Stimulated activated CD4-positive, alpha-beta T cell treated with anti-CD3 and anti-CD28 coated beads, Interleukin-1b, Interleukin-23, amount 100 ng/mL, for 1 hour (primary cell): ENCODE measurements at regions not wholly inside any gene's neighbourhood (a gene's known extent, or its start where the extent isn't known, plus 50 kb on each side); places are given as distances from the start of the nearest gene placed in this dataset.

ENCODE experiments used
- DNase-seq, 2 donors: peaks; one replicate each; pipeline ENCODE4 v3.0.0-alpha.2; 2020; ENCODE audit warnings: low read depth in 2 of 2

- no peak for DNase-seq
Measured at GRCh38 chr1:56033321-56034037, 545.9 kb downstream of the PLPP3 start.

- DNase-seq: no peak
Measured at GRCh38 chr1:56032096-56032676, 547.2 kb downstream of the PLPP3 start.

GRCh38 chr1:56031001-56031400 lies 548.4 kb downstream of the PLPP3 start:
- no peak for DNase-seq

DNA sequence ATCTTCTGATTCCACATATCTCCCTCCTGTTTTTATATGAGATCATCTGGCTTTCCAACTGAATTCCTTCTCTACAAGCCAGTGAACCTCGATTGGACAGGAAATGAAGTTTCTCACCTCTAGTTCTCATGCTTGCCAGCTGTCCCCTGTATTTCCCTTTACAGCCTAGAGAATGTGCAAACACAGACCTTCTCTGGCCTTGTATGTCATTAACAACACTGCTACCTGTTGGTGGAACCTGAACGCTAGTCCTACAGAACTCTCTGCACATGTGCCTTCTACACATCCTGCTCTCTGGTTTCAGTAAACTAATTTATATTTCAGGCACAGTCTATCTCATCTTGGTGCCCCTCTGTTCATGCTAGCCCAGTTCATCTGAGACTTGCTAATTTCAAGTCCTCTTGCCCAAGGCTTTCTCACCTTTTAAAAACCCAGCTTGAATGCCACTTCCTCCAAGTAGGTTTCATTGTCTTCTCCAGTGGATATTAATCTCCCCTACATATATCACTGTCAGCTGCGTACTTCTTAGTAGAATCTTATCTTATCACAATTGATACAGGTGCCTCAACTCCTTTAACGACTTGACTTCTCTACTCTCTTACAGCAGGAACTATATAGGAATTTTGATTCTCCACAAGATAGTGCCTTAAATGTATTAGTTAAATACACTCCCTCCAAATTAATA lies 549.9 kb downstream of the PLPP3 start:
- DNase-seq: no peak

- no peak for DNase-seq
Measured at GRCh38 chr1:56028911-56029310, 550.5 kb downstream of the PLPP3 start.

DNA sequence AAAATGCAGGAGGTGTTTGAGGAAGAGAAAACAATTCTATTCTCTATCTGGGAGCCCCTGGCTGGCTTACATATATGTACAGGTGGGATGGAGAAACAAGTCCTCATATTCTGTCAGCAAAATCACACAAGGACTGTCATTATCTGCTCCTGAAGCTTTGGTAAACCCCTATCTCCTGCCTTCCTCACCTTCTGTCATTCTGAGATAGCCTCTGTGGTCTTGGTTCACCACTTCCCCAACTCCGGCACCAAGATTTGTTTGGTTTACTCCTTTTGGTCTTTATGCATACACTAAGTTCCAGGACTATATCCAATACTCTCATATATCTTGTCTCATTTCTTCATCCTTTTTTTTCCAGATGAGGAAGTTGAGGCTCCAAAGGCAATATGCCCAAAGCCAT lies 551.1 kb downstream of the PLPP3 start:
- no peak for DNase-seq

- no peak for DNase-seq
Measured at GRCh38 chr1:56025942-56026341, 553.4 kb downstream of the PLPP3 start.

GRCh38 chr1:56024155-56024554 lies 555.2 kb downstream of the PLPP3 start:
- no peak for DNase-seq

GRCh38 chr1:56019922-56020321 lies 559.4 kb downstream of the PLPP3 start:
- no peak for DNase-seq

GRCh38 chr1:56019472-56019871 lies 559.9 kb downstream of the PLPP3 start:
- DNase-seq: no peak

DNA sequence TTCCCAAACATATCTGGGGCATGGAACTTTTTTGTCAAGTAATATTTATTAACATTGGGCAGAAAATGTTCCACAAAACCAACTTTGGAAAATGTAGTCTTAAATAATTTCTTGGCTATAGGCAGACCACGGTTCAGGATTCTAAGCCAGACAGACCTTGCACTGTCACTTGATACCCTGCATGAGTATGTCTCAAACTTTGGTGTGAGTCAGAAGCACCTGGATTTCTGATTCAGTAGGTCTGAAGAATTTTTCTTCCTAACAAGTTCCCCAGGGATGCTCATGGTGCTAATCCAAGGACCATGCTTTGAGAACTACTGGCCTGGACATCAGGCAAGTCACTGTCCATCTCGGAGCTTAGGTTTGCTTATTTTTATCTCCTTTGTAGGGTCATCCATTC lies 562.0 kb downstream of the PLPP3 start:
- no peak for DNase-seq

GRCh38 chr1:56003846-56004245 lies 575.5 kb downstream of the PLPP3 start:
- DNase-seq: no peak

GRCh38 chr1:56002231-56002630 lies 577.1 kb downstream of the PLPP3 start:
- DNase-seq: no peak

- no peak for DNase-seq
Measured at GRCh38 chr1:56000424-56000823, 578.9 kb downstream of the PLPP3 start.

- DNase-seq: no peak
Measured at GRCh38 chr1:55997536-55997935, 581.8 kb downstream of the PLPP3 start.

- DNase-seq: no peak
Measured at GRCh38 chr1:55993646-55994318, 585.6 kb downstream of the PLPP3 start.

- no peak for DNase-seq
Measured at GRCh38 chr1:55990007-55990406, 589.4 kb downstream of the PLPP3 start.

DNA sequence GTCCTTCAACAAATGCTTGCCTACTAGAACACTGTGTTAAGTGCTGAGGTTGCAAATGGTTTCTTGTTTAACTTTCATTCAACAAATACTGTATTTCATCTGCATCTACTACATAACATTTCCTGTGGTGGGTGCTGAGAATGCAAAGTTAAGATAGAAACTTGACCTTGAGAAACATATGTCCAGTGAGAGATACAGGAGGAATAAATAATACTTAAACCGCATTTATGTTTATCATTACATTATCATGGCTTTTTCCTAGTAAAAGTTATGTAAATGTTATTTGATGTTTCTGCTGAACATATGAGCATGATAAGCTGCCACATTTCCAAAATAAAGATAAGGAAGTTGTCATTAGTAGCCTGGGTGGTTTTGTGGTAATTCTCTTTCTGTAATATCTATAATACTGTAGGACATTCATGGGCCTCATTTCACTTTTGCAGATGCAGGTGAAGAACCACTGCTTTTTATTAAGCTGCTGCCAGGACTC lies 590.4 kb downstream of the PLPP3 start:
- DNase-seq: no peak

GRCh38 chr1:55987491-55988249 lies 591.7 kb downstream of the PLPP3 start:
- DNase-seq: no peak

GRCh38 chr1:55986003-55986402 lies 593.4 kb downstream of the PLPP3 start:
- no peak for DNase-seq

DNA sequence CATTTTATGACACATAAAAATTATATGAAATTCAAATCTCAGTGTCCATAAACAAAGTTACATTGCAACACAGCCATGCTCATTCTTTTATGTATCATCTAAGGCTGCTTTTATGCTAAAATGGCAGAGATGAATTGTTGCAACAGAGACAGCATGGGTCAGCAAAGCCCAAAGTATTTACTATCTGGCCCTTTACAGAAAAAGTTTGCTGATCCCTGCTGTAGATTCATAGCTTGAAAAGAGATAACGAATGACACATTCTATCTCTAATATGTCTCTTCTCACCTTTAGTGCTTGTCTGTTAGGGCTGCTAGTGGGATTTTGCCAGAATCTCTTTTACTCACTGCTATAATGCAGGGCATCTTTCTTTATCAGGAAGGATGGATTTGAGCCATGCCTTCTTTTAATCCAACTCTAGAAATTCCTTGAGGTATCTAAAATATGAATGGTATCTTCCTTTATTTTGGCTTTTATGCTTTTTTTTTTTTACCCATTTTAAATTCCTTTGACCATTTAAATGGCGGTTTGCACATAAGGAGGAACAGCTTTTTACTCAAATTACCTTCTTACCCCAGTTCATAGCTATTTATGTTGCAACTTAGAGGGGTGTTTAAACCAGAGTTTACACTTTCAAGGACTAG lies 598.2 kb downstream of the PLPP3 start:
- DNase-seq: no peak
